H1 (cell line): ENCODE measurements at regions not wholly inside any gene's neighbourhood (a gene's known extent, or its start where the extent isn't known, plus 50 kb on each side); places are given as distances from the start of the nearest gene placed in this dataset.

ENCODE experiments used
- CTCF ChIA-PET: fragments of 300-600 bp; sonication (Branson Sonifier 250); formaldehyde crosslinking; loops from one replicate; lab custom pipeline; 2021; ENCODE audit not compliant: partially characterized antibody; lab: Charles Lee
- POLR2A ChIA-PET: fragments of 300-600 bp; sonication (Branson Sonifier 250); formaldehyde crosslinking; loops from one replicate; lab custom pipeline; 2021; ENCODE audit warnings: inconsistent platforms; ENCODE audit not compliant: partially characterized antibody; lab: Charles Lee
- DNase-seq, 2 experiments: peaks; one replicate each; pipeline versions ENCODE4 v3.0.0 to v3.0.0-alpha.2; 2010 to 2022; ENCODE audit warnings: low spot score in 2 of 2, low read depth in 1 of 2, mixed read lengths in 1 of 2
- FAIRE-seq: peaks from 2 replicates; lab custom pipeline; 2011; peaks lifted over from hg19 to GRCh38; lab: Jason Lieb, UNC
- H2AFZ ChIP-seq: 2 replicates; pipeline ENCODE4 v1.8.1; 2012; ENCODE audit warnings: low read length, inconsistent platforms
- H2AK5ac ChIP-seq: 2 replicates; pipeline ENCODE4 v1.6.1; 2013; ENCODE audit warnings: low read depth, low read length
- H2BK120ac ChIP-seq: replicated peaks from 2 replicates; pipeline ENCODE3; 2013; ENCODE audit warnings: low read depth, low read length, inconsistent platforms
- H2BK12ac ChIP-seq: 2 replicates; pipeline ENCODE4 v1.6.1; 2013; ENCODE audit warnings: low read depth, low read length
- H2BK15ac ChIP-seq: 2 replicates; pipeline ENCODE4 v1.6.1; 2013; ENCODE audit warnings: low read length
- H2BK20ac ChIP-seq: 2 replicates; pipeline ENCODE4 v1.6.1; 2013; ENCODE audit warnings: low read length
- H2BK5ac ChIP-seq: 2 replicates; pipeline ENCODE4 v1.6.1; 2013; ENCODE audit warnings: low read depth, low read length
- H3K14ac ChIP-seq: 2 replicates; pipeline ENCODE4 v1.6.1; 2013; ENCODE audit warnings: inconsistent platforms; ENCODE audit not compliant: insufficient read length
- H3K18ac ChIP-seq: 2 replicates; pipeline ENCODE4 v1.6.1; 2013; ENCODE audit warnings: low read length; ENCODE audit errors: extremely low read depth
- H3K23ac ChIP-seq: 2 replicates; pipeline ENCODE4 v1.6.1; 2013; ENCODE audit warnings: inconsistent platforms; ENCODE audit not compliant: insufficient read length
- H3K23me2 ChIP-seq: 2 replicates; pipeline ENCODE4 v1.6.1; 2013; ENCODE audit warnings: low read depth, low read length
- H3K27ac ChIP-seq: 2 replicates; pipeline ENCODE4 v1.6.1; 2011; ENCODE audit warnings: low read depth, low read length, inconsistent platforms
- H3K27me3 ChIP-seq, 4 experiments: replicated peaks in 1 of 4; 1 replicate in 1 of 4; 2 replicates in 3 of 4; pipeline versions ENCODE4 v1.6.1 to v1.8.1; 2011 to 2013; ENCODE audit warnings: low read length in 3 of 4, mild to moderate bottlenecking in 3 of 4, inconsistent platforms in 2 of 4, mixed read lengths in 2 of 4, moderate library complexity in 1 of 4; ENCODE audit not compliant: control insufficient read depth in 3 of 4, insufficient read depth in 3 of 4; ENCODE audit errors: extremely low read depth in 1 of 4
- H3K36me3 ChIP-seq, 4 experiments: 2 replicates each; pipeline versions ENCODE4 v1.6.1 to v1.8.1; 2011 to 2013; ENCODE audit warnings: mild to moderate bottlenecking in 4 of 4, low read length in 3 of 4, moderate library complexity in 2 of 4, control low read depth in 1 of 4, inconsistent platforms in 1 of 4; ENCODE audit not compliant: insufficient read depth in 4 of 4, control insufficient read depth in 2 of 4
- H3K4ac ChIP-seq: replicated peaks from 2 replicates; pipeline ENCODE3; 2013; ENCODE audit warnings: low read length, low read depth, mixed read lengths, inconsistent platforms; ENCODE audit not compliant: insufficient read length
- H3K4me1 ChIP-seq, 4 experiments: replicated peaks in 1 of 4; 1 replicate in 1 of 4; 2 replicates in 3 of 4; pipeline versions ENCODE4 v1.6.1 to v1.8.1; 2011 to 2013; ENCODE audit warnings: low read length in 3 of 4, inconsistent platforms in 2 of 4, mixed read lengths in 1 of 4; ENCODE audit not compliant: insufficient read depth in 4 of 4, control insufficient read depth in 3 of 4
- H3K4me2 ChIP-seq, 2 experiments: 2 replicates each; pipeline versions ENCODE4 v1.6.1 to v1.8.1; 2011 to 2013; ENCODE audit warnings: low read depth in 2 of 2, low read length in 2 of 2, control low read depth in 1 of 2, inconsistent platforms in 1 of 2, mild to moderate bottlenecking in 1 of 2; ENCODE audit not compliant: insufficient read depth in 1 of 2
- H3K4me3 ChIP-seq, 4 experiments: fragments of 200-600, 300-600 bp in 1 of 4; sonication (generic), shearing (Covaris generic), sonication (Bioruptor Twin) in 1 of 4; 2 replicates each; pipeline versions ENCODE4 v1.5.1 to v1.8.1; 2011 to 2016; ENCODE audit warnings: low read length in 4 of 4, low read depth in 3 of 4, control low read depth in 2 of 4, inconsistent platforms in 2 of 4, mild to moderate bottlenecking in 2 of 4, mixed read lengths in 1 of 4, moderate library complexity in 1 of 4; ENCODE audit not compliant: insufficient read depth in 2 of 4; ENCODE audit errors: extremely low read depth in 1 of 4
- H3K56ac ChIP-seq: replicated peaks from 2 replicates; pipeline ENCODE3; 2013; ENCODE audit warnings: low read depth, mild to moderate bottlenecking, mixed read lengths, low read length, inconsistent platforms; ENCODE audit not compliant: insufficient read length
- H3K79me1 ChIP-seq: 2 replicates; pipeline ENCODE4 v1.6.1; 2013; ENCODE audit warnings: low read depth, low read length, control low read depth
- H3K79me2 ChIP-seq, 2 experiments: 2 replicates each; pipeline versions ENCODE4 v1.6.1 to v1.8.1; 2012 to 2013; ENCODE audit warnings: low read length in 2 of 2, mild to moderate bottlenecking in 2 of 2, inconsistent platforms in 1 of 2; ENCODE audit not compliant: insufficient read depth in 2 of 2, control insufficient read depth in 1 of 2
- H3K9ac ChIP-seq, 4 experiments: replicated peaks in 1 of 4; 1 replicate in 1 of 4; 2 replicates in 3 of 4; pipeline versions ENCODE4 v1.6.1 to v1.8.1; 2011 to 2013; ENCODE audit warnings: low read depth in 3 of 4, low read length in 3 of 4, control low read depth in 2 of 4, mild to moderate bottlenecking in 2 of 4, moderate library complexity in 2 of 4, inconsistent platforms in 1 of 4; ENCODE audit errors: extremely low read depth in 1 of 4
- H3K9me3 ChIP-seq, 2 experiments: 2 replicates each; pipeline versions ENCODE4 v1.6.1 to v1.8.1; 2012 to 2013; ENCODE audit warnings: mild to moderate bottlenecking in 2 of 2, moderate library complexity in 2 of 2, control low read depth in 1 of 2, inconsistent platforms in 1 of 2, low read depth in 1 of 2, low read length in 1 of 2, mixed read lengths in 1 of 2; ENCODE audit not compliant: insufficient read depth in 2 of 2
- H4K20me1 ChIP-seq, 2 experiments: replicated peaks in 1 of 2; 2 replicates each; pipeline versions ENCODE3 to v1.8.1; 2011 to 2013; ENCODE audit warnings: inconsistent platforms in 2 of 2, low read length in 2 of 2, mild to moderate bottlenecking in 1 of 2; ENCODE audit not compliant: insufficient read depth in 2 of 2, control insufficient read depth in 1 of 2
- H4K5ac ChIP-seq: 2 replicates; pipeline ENCODE4 v1.6.1; 2013; ENCODE audit warnings: low read length, low read depth, mixed read lengths, inconsistent platforms; ENCODE audit not compliant: insufficient read length
- H4K8ac ChIP-seq: 2 replicates; pipeline ENCODE4 v1.8.0; 2013; ENCODE audit warnings: mild to moderate bottlenecking, moderate library complexity, low read length, inconsistent platforms; ENCODE audit not compliant: insufficient read depth; ENCODE audit errors: extremely low read depth
- H4K91ac ChIP-seq: replicated peaks from 2 replicates; pipeline ENCODE3; 2013; ENCODE audit warnings: low read length, mixed read lengths, inconsistent platforms; ENCODE audit not compliant: insufficient read length
- ZNF274 ChIP-seq: IDR thresholded peaks from 2 replicates; pipeline ENCODE4 v1.7.0; 2012; ENCODE audit warnings: low read length, borderline replicate concordance; ENCODE audit errors: extremely low read depth
- WGBS, 2 experiments: shearing (Covaris generic) in 1 of 2; methylation state at CpG; one replicate each; pipeline versions ENCODE4 v1.1.6 to v1.1.7; 2013 to 2015; ENCODE audit warnings: low lambda C conversion rate in 2 of 2, mixed read lengths in 2 of 2, inconsistent platforms in 1 of 2, low coverage in 1 of 2, missing lambda C conversion rate in 1 of 2; ENCODE audit not compliant: insufficient replicate concordance in 2 of 2, insufficient coverage in 1 of 2, insufficient read length in 1 of 2; ENCODE audit errors: extremely low coverage in 1 of 2, missing lambda C conversion rate in 1 of 2; 5-methylcytosine and 5-hydroxymethylcytosine counted together

GRCh38 chr9:11500780-11501179, 888.0 kb upstream of the PTPRD start:
- no peaks in the 10 kb centered on the region for H3K9me3 ChIP-seq
- no peak overlapping the region for H2BK12ac ChIP-seq
- no peak overlapping the region for H2BK15ac ChIP-seq
- CTCF ChIA-PET: no interaction called here
- H4K91ac ChIP-seq: no peak overlapping the region
- H4K5ac ChIP-seq: no peak overlapping the region
- H3K36me3 ChIP-seq: no peaks in the 10 kb centered on the region
- DNase-seq (no peak), FAIRE-seq (no peak)
- H3K23me2 ChIP-seq: no peaks in the 10 kb centered on the region
- POLR2A ChIA-PET: no interaction called here
- no peak overlapping the region for H2AFZ ChIP-seq
- no peak overlapping the region for H2BK120ac ChIP-seq
- H3K4me2 ChIP-seq: no peak overlapping the region
- no peak overlapping the region for H2AK5ac ChIP-seq
- H3K79me2 ChIP-seq: no peaks in the 10 kb centered on the region
- no peak overlapping the region for H3K9ac ChIP-seq
- no peak overlapping the region for H3K23ac ChIP-seq
- 95% methylated on average over 9 of the region's 9 CpGs; no CpG with 5 or more reads in 1 of the 2 experiments for WGBS, 2 experiments
- no peaks in the 10 kb centered on the region for H3K4me1 ChIP-seq
- no peak for TF ChIP-seq ZNF274
- H2BK5ac ChIP-seq: no peak overlapping the region
- no peak overlapping the region for H3K18ac ChIP-seq
- H3K4me3 ChIP-seq: no peak overlapping the region
- no peak overlapping the region for H3K27ac ChIP-seq
- H3K56ac ChIP-seq: no peak overlapping the region
- H4K8ac ChIP-seq: no peak overlapping the region
- no peaks in the 10 kb centered on the region for H3K27me3 ChIP-seq
- no peaks in the 10 kb centered on the region for H3K79me1 ChIP-seq
- H2BK20ac ChIP-seq: no peak overlapping the region
- no peak overlapping the region for H3K14ac ChIP-seq
- no peak overlapping the region for H3K4ac ChIP-seq
- no peaks in the 10 kb centered on the region for H4K20me1 ChIP-seq
